Left forelimb (tissue), 1 donor: ENCODE measurements at regions not wholly inside any gene's neighbourhood (a gene's known extent, or its start where the extent isn't known, plus 50 kb on each side); places are given as distances from the start of the nearest gene placed in this dataset.
"Not testable (repeated sequence)": the region's sequence is repeated elsewhere in the genome, so short reads cannot be mapped to it uniquely, and the experiment has no call there.

Source experiments
- DNase-seq: peaks from one replicate; pipeline ENCODE4 v3.0.0-alpha.2; 2018; ENCODE audit warnings: low spot score

GRCh38 chr11:109680127-109680526 lies 258.1 kb downstream of the C11orf87 start:
- DNase-seq, result no peak

- not testable (repeated sequence) for DNase-seq
These were observed 260.8 kb downstream of the C11orf87 start for GRCh38 chr11:109682788-109683187.

- no peak for DNase-seq
These were observed 273.7 kb downstream of the C11orf87 start for GRCh38 chr11:109695696-109696095.

- no peak for DNase-seq
These were observed 274.4 kb downstream of the C11orf87 start for GRCh38 chr11:109696191-109696897.

- DNase-seq, result no peak
These were observed 275.3 kb downstream of the C11orf87 start for GRCh38 chr11:109697140-109697843.

GRCh38 chr11:109698237-109698636 lies 276.2 kb downstream of the C11orf87 start:
- DNase-seq, result no peak

GRCh38 chr11:109704432-109704831 lies 282.4 kb downstream of the C11orf87 start:
- DNase-seq, result no peak

GRCh38 chr11:109706945-109707344 lies 285.0 kb downstream of the C11orf87 start:
- DNase-seq, result no peak

GRCh38 chr11:109707411-109707810 lies 285.4 kb downstream of the C11orf87 start:
- no peak for DNase-seq

GRCh38 chr11:109708184-109708583 lies 286.2 kb downstream of the C11orf87 start:
- DNase-seq, result no peak

- not testable (repeated sequence) for DNase-seq
These were observed 292.5 kb downstream of the C11orf87 start for GRCh38 chr11:109714444-109714843.

GRCh38 chr11:109715424-109715823 lies 293.4 kb downstream of the C11orf87 start:
- not testable (repeated sequence) for DNase-seq

- no peak for DNase-seq
These were observed 304.1 kb downstream of the C11orf87 start for GRCh38 chr11:109726061-109726460.

- DNase-seq, result no peak
These were observed 306.1 kb downstream of the C11orf87 start for GRCh38 chr11:109728056-109728455.

GRCh38 chr11:109729761-109730160 lies 307.8 kb downstream of the C11orf87 start:
- no peak for DNase-seq

- no peak for DNase-seq
These were observed 308.7 kb downstream of the C11orf87 start for GRCh38 chr11:109730669-109731068.

- no peak for DNase-seq
These were observed 309.5 kb downstream of the C11orf87 start for GRCh38 chr11:109731451-109731850.

- DNase-seq, result no peak
These were observed 311.3 kb downstream of the C11orf87 start for GRCh38 chr11:109733245-109733644.

GRCh38 chr11:109734566-109734965 lies 312.6 kb downstream of the C11orf87 start:
- DNase-seq, result no peak

GRCh38 chr11:109735128-109735527 lies 313.1 kb downstream of the C11orf87 start:
- no peak for DNase-seq

- no peak for DNase-seq
These were observed 317.4 kb downstream of the C11orf87 start for GRCh38 chr11:109739379-109739778.

GRCh38 chr11:109745996-109746625 lies 324.1 kb downstream of the C11orf87 start:
- no peak for DNase-seq

- no peak for DNase-seq
These were observed 325.8 kb downstream of the C11orf87 start for GRCh38 chr11:109747839-109748238.
